ENCODE measurements at regions not wholly inside any gene's neighbourhood (a gene's known extent, or its start where the extent isn't known, plus 50 kb on each side); places are given as distances from the start of the nearest gene placed in this dataset.
"Not testable (repeated sequence)": the region's sequence is repeated elsewhere in the genome, so short reads cannot be mapped to it uniquely, and the experiment has no call there.

DNA sequence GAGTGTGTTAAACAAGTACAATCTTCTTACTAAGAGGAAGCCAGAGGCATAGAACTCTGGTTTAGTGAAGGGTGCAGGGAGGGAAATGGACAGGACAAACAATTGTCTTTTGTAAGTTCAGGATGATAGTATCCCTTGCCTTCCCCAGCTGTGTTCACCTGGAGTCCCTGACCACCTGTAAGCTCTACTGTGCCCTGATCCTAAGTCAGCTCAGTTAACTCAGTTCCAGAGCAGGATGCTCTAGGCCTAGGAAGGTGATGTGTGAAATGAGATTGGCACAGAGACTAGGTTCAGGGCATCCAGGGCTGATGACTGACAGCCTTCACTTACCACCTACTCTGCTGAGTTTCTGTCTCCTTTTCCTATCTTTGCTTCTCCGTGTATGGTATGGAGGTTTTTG lies 333.0 kb downstream of the SUCLG1 start:
- H3K4me2 ChIP-seq, result no peak overlapping the region
- no peak overlapping the region for H3K27ac ChIP-seq
- H3K9me3 ChIP-seq (replicated peaks in 1 of 11), result peaks cover 5 to 13% (median 8%) of the 10 kb centered on the region in 11 experiments; a peak in 17 of 22 replicates
- no peaks in the 10 kb centered on the region for H3K4me1 ChIP-seq
- no peak for TF ChIP-seq Cebpa-rat (IDR thresholded peaks at IDR 0.05)
- no peaks in the 10 kb centered on the region for H4K20me1 ChIP-seq
- no peaks in the 10 kb centered on the region for H3K36me3 ChIP-seq
- H3K27me3 ChIP-seq, result no peaks in the 10 kb centered on the region
- no peak overlapping the region for H3K9ac ChIP-seq
- H3K4me3 ChIP-seq, result no peak overlapping the region

DNA sequence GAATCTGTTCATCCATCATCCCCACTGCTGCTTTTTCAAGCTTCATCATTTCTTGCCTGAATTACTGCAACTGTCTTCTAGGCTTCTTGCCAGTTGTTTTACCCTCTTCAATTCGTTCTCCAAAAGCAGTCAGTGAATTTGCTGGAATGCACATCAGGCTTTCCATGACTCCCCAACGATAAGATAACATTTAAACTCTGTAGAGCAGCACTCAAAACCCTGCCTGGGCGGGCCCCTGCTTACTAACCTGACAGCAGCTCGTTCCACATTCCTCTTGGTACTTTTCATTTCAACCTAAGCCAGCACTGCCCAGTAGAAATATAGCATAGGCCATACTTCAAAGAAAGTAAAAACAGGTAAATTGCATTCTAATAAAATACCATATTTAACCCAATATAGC lies 342.9 kb downstream of the SUCLG1 start:
- Histone ChIP-seq H3K4me1 (no peaks in the 10 kb centered on the region; a peak in 1 of 20 replicates), H3K9ac (no peak overlapping the region), H3K9me3 (replicated peaks in 1 of 11) (peaks cover 7 to 14% (median 10%) of the 10 kb centered on the region in 11 experiments; a peak in 19 of 22 replicates), H3K27ac (no peak overlapping the region), H3K4me2 (no peak overlapping the region), H3K27me3 (no peaks in the 10 kb centered on the region), H4K20me1 (no peaks in the 10 kb centered on the region), H3K36me3 (no peaks in the 10 kb centered on the region), H3K4me3 (no peak overlapping the region)
- TF ChIP-seq Cebpa-rat (IDR thresholded peaks at IDR 0.05), result no peak

DNA sequence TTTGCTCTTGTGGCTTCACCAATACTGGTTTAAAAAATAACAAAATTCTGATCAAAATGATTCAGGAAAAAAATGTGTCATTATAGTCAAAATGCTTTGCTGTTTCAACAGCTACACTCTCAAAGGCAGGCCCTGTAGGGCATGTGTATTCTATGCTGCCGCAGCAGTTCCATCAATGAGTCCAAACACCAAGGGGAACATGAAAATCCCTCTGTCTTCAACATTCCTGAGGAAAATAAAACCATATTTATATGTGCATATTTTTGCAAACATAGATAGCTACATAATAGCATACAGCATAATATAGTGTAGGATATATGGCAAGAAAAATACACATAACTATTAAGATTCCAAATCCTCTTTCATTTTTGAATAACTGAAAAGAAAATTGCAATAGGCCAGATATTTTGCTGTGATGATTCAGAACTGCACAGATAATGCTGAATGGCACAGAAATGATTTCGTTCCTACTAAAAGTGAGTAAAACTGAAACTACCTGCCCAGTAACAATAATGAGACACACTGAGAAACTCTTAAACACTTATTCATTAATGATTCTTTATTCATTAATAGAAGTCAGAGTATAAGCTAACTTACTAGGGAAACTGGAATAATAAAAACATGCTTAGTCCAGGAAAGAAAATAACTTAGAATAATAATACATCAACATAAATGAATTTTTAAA lies 343.8 kb downstream of the SUCLG1 start:
- TF ChIP-seq Cebpa-rat (IDR thresholded peaks at IDR 0.05), result no peak
- Histone ChIP-seq H3K4me3 (no peak overlapping the region), H4K20me1 (no peaks in the 10 kb centered on the region), H3K27ac (no peak overlapping the region), H3K4me2 (no peak overlapping the region), H3K27me3 (no peaks in the 10 kb centered on the region), H3K9ac (no peak overlapping the region), H3K36me3 (no peaks in the 10 kb centered on the region), H3K9me3 (replicated peaks in 1 of 11) (peaks cover 7 to 14% (median 10%) of the 10 kb centered on the region in 11 experiments; a peak in 19 of 22 replicates), H3K4me1 (no peaks in the 10 kb centered on the region; a peak in 1 of 20 replicates)

DNA sequence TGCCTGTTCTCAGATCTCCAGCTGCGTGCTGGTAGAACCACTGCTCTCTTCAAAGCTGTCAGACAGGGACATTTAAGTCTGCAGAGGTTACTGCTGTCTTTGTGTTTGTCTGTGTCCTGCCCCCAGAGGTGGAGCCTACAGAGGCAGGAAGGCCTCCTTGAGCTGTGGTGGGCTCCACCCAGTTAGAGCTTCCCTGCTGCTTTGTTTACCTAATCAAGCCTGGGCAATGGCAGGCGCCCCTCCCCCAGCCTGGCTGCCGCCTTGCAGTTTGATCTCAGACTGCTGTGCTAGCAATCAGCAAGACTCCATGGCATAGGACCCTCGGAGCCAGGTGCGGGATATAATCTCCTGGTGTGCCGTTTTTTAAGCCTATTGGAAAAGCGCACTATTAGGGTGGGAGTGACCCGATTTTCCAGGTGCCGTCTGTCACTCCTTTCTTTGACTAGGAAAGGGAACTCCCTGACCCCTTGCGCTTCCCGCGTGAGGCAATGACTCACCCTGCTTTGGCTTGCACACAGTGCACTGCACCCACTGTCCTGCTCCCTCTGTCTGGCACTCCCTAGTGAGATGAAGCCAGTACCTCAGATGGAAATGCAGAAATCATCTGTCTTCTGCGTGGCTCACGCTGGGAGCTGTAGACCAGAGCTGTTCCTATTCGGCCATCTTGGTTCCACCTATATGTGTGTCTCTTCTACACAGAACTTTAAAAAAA lies 355.1 kb downstream of the SUCLG1 start:
- not testable (repeated sequence) for H3K27me3 ChIP-seq, H3K4me1 ChIP-seq, H3K4me3 ChIP-seq, H3K27ac ChIP-seq, H3K36me3 ChIP-seq, H3K9ac ChIP-seq, H4K20me1 ChIP-seq, H3K4me2 ChIP-seq
- peaks cover 6 to 13% (median 10%) of the 10 kb centered on the region in 11 experiments; a peak in 14 of 22 replicates for H3K9me3 ChIP-seq (replicated peaks in 1 of 11)

DNA sequence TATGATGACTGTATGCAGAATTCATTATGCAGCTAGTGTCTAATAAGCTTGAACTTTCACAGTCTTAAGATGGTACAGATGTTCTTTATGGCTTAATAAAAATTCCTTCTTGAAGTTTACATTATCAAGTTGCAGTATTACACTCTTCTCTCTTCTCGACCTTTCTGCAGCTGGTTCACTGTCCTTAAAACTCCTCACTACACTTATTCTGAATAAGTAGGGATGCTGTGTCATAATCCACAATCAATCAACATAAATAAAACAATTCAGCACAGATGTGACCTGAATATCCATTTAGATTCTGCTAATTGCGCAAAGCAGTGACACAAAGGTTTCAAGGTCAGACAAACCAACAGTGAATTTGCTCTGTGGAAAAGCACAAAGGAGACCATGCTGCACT lies 356.8 kb downstream of the SUCLG1 start:
- H3K4me1 ChIP-seq, result 0 out of 20 replicates have a peak, but pooled peaks cover 0 to 3% (median 0%) of the 10 kb centered on the region in 10 experiments
- no peak overlapping the region for H3K27ac ChIP-seq
- no peak overlapping the region for H3K4me2 ChIP-seq
- no peaks in the 10 kb centered on the region for H3K36me3 ChIP-seq
- no peak for TF ChIP-seq Cebpa-rat (IDR thresholded peaks at IDR 0.05)
- H3K9ac ChIP-seq, result no peak overlapping the region
- no peak overlapping the region for H3K4me3 ChIP-seq
- H3K27me3 ChIP-seq, result no peaks in the 10 kb centered on the region
- peaks cover 6 to 13% (median 10%) of the 10 kb centered on the region in 11 experiments; a peak in 14 of 22 replicates for H3K9me3 ChIP-seq (replicated peaks in 1 of 11)
- no peaks in the 10 kb centered on the region for H4K20me1 ChIP-seq

DNA sequence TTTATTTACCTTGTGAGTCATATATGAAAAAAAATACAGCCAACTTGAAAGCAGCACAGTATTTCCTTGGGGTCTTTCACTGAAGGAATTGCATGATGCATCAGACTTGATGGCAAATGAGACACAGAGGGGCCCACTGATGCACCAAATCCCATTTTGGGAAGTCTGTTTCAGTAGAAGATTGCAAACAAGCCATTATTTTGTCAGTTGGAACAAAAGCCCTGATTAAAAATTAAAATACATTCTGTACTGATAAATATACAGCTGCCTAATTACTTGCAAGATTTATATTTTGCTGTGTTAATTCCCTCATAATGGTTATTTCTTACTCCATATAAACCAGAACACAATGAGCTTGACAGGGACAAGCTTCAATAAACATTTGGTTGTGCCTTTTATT lies 370.4 kb downstream of the SUCLG1 start:
- H3K4me2 ChIP-seq, result no peak overlapping the region
- H3K9me3 ChIP-seq (replicated peaks in 1 of 11), result peaks cover 8 to 18% (median 15%) of the 10 kb centered on the region in 11 experiments; a peak in 19 of 22 replicates
- H4K20me1 ChIP-seq, result no peaks in the 10 kb centered on the region
- H3K36me3 ChIP-seq, result no peaks in the 10 kb centered on the region
- H3K9ac ChIP-seq, result no peak overlapping the region
- no peaks in the 10 kb centered on the region for H3K4me1 ChIP-seq
- no peaks in the 10 kb centered on the region for H3K27me3 ChIP-seq
- H3K27ac ChIP-seq, result no peak overlapping the region
- TF ChIP-seq Cebpa-rat (IDR thresholded peaks at IDR 0.05), result no peak
- no peak overlapping the region for H3K4me3 ChIP-seq

DNA sequence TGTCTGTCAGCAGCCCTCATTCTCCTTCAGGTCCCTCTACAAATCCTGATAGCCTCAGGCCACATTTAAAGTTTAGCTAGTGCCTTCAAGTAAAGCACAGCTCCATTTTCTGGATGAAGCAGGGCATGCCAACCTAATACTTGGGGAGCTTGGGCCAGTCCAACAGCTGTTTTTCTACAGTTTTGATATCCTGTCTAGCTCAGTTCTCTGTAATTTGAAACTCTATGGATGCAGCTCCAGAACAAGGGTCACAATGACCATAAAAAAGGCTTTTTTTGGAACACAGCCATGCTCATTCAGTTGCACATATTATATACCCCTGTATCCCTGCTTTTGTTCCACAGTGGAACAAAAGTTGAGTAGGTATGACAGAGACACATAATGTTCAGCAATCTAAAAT lies 373.5 kb downstream of the SUCLG1 start:
- Histone ChIP-seq H3K27ac (no peak overlapping the region), H3K9me3 (replicated peaks in 1 of 11) (no peaks in the 10 kb centered on the region)

DNA sequence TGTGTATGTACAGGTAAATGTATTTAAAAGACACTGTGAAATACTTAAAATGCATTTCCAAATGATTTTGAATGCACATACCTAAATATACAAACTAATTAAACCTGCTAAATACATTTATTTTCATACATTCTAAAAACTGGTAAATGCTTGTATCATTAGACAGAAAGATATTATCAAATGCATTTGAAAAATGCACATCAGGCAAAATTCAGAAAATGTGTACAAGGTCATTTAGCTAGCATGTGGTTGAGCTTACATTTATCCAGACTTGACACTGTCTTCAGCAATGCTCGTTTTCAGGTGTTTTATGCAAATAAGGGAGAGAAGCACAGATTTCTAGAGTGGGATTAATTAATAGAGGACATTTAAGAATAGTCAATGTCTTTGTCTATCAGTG lies 374.2 kb downstream of the SUCLG1 start:
- H4K20me1 ChIP-seq, result no peaks in the 10 kb centered on the region

More for the DNA sequence above, 373.5 kb downstream of the SUCLG1 start:
- H3K36me3 ChIP-seq, result no peaks in the 10 kb centered on the region
- no peak overlapping the region for H3K4me2 ChIP-seq
- H3K4me3 ChIP-seq, result no peak overlapping the region
- no peaks in the 10 kb centered on the region for H3K4me1 ChIP-seq
- TF ChIP-seq Cebpa-rat (IDR thresholded peaks at IDR 0.05), result no peak
- H3K9ac ChIP-seq, result no peak overlapping the region
- no peaks in the 10 kb centered on the region for H4K20me1 ChIP-seq
- H3K27me3 ChIP-seq, result no peaks in the 10 kb centered on the region

DNA sequence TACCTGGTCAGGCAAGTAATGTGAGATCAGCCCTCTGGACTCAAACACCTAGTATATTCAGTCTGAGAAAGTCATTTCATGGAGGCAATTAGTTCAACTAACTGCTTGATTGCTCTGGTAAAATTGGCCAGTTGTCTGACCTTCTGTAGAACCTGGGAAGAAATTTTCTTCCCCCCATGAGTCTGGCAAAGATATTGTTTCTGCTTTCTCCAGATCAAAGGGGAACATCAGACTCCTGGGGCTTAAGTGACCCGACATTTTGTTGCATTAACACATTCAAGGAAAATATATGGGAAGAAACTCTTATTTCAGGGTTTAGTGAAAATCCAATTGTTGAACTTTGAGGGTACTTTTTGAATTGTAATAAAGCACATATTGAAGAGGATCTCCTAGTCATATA lies 375.1 kb downstream of the SUCLG1 start:
- Histone ChIP-seq H3K4me2 (no peak overlapping the region), H3K27me3 (no peaks in the 10 kb centered on the region), H3K9me3 (replicated peaks in 1 of 11) (no peaks in the 10 kb centered on the region), H3K27ac (no peak overlapping the region), H4K20me1 (no peaks in the 10 kb centered on the region), H3K4me1 (no peaks in the 10 kb centered on the region), H3K4me3 (no peak overlapping the region), H3K9ac (no peak overlapping the region), H3K36me3 (no peaks in the 10 kb centered on the region)
- no peak for TF ChIP-seq Cebpa-rat (IDR thresholded peaks at IDR 0.05)

More for the DNA sequence above, 374.2 kb downstream of the SUCLG1 start:
- no peak overlapping the region for H3K27ac ChIP-seq
- no peak overlapping the region for H3K4me2 ChIP-seq
- no peaks in the 10 kb centered on the region for H3K27me3 ChIP-seq
- no peak for TF ChIP-seq Cebpa-rat (IDR thresholded peaks at IDR 0.05)
- no peaks in the 10 kb centered on the region for H3K9me3 ChIP-seq (replicated peaks in 1 of 11)
- no peaks in the 10 kb centered on the region for H3K4me1 ChIP-seq
- no peak overlapping the region for H3K9ac ChIP-seq
- no peak overlapping the region for H3K4me3 ChIP-seq
- no peaks in the 10 kb centered on the region for H3K36me3 ChIP-seq

DNA sequence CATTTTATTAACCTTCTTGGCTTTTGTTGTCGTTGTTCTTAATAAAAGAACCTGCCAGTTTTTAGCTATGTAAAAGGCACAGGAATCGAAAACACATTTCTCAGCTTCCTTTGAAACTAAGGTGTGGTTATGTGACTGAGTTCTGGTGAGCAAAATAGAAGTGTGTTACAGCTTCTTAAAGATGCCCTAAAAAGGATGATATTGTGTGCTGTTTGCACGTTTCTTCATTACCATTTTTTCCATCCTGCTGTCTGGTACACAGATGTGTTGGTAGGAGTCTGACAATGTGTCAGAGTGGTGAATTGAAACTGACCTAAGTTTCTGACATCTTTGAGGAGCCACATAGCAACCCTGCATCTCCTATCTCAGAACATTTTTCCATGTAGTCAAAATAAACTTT lies 380.6 kb downstream of the SUCLG1 start:
- Histone ChIP-seq H3K27me3 (no peaks in the 10 kb centered on the region), H3K4me3 (no peak overlapping the region), H4K20me1 (no peaks in the 10 kb centered on the region), H3K4me2 (no peak overlapping the region), H3K36me3 (no peaks in the 10 kb centered on the region), H3K9me3 (replicated peaks in 1 of 11) (no peaks in the 10 kb centered on the region), H3K9ac (no peak overlapping the region), H3K27ac (no peak overlapping the region), H3K4me1 (no peaks in the 10 kb centered on the region)
- TF ChIP-seq Cebpa-rat (IDR thresholded peaks at IDR 0.05), result no peak
